A549 (cell line): ENCODE measurements at regions not wholly inside any gene's neighbourhood (a gene's known extent, or its start where the extent isn't known, plus 50 kb on each side); places are given as distances from the start of the nearest gene placed in this dataset.

ENCODE experiments used
- CHD4 ChIP-seq: fragments of 200-600 bp; sonication (generic); IDR thresholded peaks from 2 replicates; pipeline ENCODE4 v1.6.1; 2016; ENCODE audit warnings: antibody characterized with exemption, mild to moderate bottlenecking, borderline replicate concordance
- CTCF ChIP-seq: fragments of >200 bp; sonication (Bioruptor Twin); formaldehyde crosslinking; IDR thresholded peaks from 3 replicates; pipeline ENCODE4 v1.5.1; 2016
- EHMT2 ChIP-seq: fragments of 200-600 bp; sonication (generic); IDR thresholded peaks from 2 replicates; pipeline ENCODE4 v1.6.1; 2016; ENCODE audit warnings: antibody characterized with exemption, low read depth, mild to moderate bottlenecking, moderate library complexity
- ESRRA ChIP-seq: fragments of 150-350 bp; IDR thresholded peaks from 2 replicates; pipeline ENCODE4 v1.6.1; 2014; ENCODE audit warnings: mild to moderate bottlenecking, low read length, borderline replicate concordance
- FOSL2 ChIP-seq, 2 experiments: fragments of 450-650 bp in 1 of 2; fragments of >200 bp in 1 of 2; sonication (Bioruptor Twin) in 1 of 2; formaldehyde crosslinking; IDR thresholded peaks; 2 replicates each; pipeline versions ENCODE4 v1.5.0 to v1.6.1; 2016 to 2020; ENCODE audit warnings: mild to moderate bottlenecking in 1 of 2, moderate library complexity in 1 of 2
- JUN ChIP-seq, 2 experiments: fragments of >200 bp; sonication (Bioruptor Twin); formaldehyde crosslinking; IDR thresholded peaks; 2 replicates in 1 of 2; 3 replicates in 1 of 2; pipeline ENCODE4 v1.6.1; 2016 to 2017
- JUNB ChIP-seq: fragments of >200 bp; sonication (Bioruptor Twin); formaldehyde crosslinking; IDR thresholded peaks from 2 replicates; pipeline ENCODE4 v1.6.1; 2016
- MAX ChIP-seq: IDR thresholded peaks from 2 replicates; pipeline ENCODE4 v1.6.1; 2012
- RAD21 ChIP-seq, 2 experiments: fragments of >200 bp in 1 of 2; sonication (Bioruptor Twin) in 1 of 2; formaldehyde crosslinking in 1 of 2; IDR thresholded peaks in 1 of 2; conservative IDR thresholded peaks in 1 of 2; 2 replicates in 1 of 2; 3 replicates in 1 of 2; pipeline ENCODE4 v1.6.1; 2012 to 2018; ENCODE audit warnings: inconsistent platforms in 1 of 2
- RCOR1 ChIP-seq: fragments of 150-350 bp; IDR thresholded peaks from 2 replicates; pipeline ENCODE4 v1.6.1; 2014; ENCODE audit warnings: antibody characterized with exemption, low read length, low read depth
- SMC3 ChIP-seq: fragments of >200 bp; sonication (Bioruptor Twin); formaldehyde crosslinking; IDR thresholded peaks from 3 replicates; pipeline ENCODE4 v1.6.1; 2018; ENCODE audit warnings: inconsistent platforms
- TF ChIP-seq, protein P1 (sequence below): IDR thresholded peaks from 2 replicates; pipeline ENCODE4 v1.6.1; 2012; ENCODE audit warnings: low read depth, borderline replicate concordance

DNA sequence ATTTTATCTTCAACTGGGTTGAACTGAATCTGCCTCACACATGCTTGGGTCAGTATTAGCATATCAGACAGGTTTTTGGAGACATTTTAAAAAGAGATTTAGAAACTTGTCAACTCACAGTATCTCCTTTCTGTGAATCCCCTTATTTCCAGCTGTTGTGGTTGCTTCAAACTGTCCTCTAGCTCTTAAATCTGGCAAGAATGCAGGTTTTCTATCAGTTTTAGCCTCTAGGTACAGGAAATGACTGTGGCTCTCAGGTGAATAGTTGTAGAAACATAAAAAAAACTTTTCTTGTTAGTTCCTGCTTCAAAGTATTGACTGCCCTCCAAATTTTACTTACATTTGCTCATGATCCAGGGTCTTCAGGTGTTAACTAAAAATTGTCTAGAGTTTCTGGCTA, 495.7 kb upstream of the TMPRSS15 start:
- no peak for TF ChIP-seq CTCF
- TF ChIP-seq SMC3 = no peak
- no peak for TF ChIP-seq RAD21 (conservative IDR thresholded peaks at IDR 0.05 in 1 of 2, IDR thresholded peaks at IDR 0.05 in 1 of 2)
- TF ChIP-seq MAX = no peak
- no peak for TF ChIP-seq EHMT2
- no peak for TF ChIP-seq ESRRA
- TF ChIP-seq FOSL2 (IDR thresholded peaks at IDR 0.05) = no peak
- TF ChIP-seq FOSL2 (CRISPR knock-in tag; IDR thresholded peaks at IDR 0.05) = no peak
- TF ChIP-seq, protein P1, sequence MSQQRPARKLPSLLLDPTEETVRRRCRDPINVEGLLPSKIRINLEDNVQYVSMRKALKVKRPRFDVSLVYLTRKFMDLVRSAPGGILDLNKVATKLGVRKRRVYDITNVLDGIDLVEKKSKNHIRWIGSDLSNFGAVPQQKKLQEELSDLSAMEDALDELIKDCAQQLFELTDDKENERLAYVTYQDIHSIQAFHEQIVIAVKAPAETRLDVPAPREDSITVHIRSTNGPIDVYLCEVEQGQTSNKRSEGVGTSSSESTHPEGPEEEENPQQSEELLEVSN = no peak
- TF ChIP-seq CHD4 = no peak
- no peak for TF ChIP-seq RCOR1
- TF ChIP-seq JUNB = no peak
- TF ChIP-seq JUN (IDR thresholded peaks at IDR 0.05) = no peak
